ENCODE measurements at regions not wholly inside any gene's neighbourhood (a gene's known extent, or its start where the extent isn't known, plus 50 kb on each side); places are given as distances from the start of the nearest gene placed in this dataset.
"Not testable (repeated sequence)": the region's sequence is repeated elsewhere in the genome, so short reads cannot be mapped to it uniquely, and the experiment has no call there.

DNA sequence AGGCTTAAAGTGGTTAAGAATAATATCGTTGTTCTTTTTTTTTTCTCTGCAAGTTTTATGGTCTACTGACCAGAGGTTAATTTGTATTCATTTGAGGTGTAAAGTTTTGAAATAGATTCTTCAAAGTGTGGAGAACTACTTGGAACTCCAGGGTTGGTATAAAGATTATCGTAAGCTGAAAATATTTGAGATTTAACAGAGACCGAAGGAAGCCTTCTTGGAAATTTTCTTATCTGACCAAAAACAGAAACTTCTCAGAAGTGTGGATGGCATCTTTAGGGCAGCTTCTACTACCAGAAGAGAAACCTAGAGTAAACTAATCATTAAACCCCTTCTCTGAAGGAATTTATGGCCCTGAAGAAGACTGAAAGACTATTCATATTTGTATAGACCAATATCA is 206.8 kb upstream of the MON1B start:
- DNase-seq (ENCODE audit: low spot score) = no peak

DNA sequence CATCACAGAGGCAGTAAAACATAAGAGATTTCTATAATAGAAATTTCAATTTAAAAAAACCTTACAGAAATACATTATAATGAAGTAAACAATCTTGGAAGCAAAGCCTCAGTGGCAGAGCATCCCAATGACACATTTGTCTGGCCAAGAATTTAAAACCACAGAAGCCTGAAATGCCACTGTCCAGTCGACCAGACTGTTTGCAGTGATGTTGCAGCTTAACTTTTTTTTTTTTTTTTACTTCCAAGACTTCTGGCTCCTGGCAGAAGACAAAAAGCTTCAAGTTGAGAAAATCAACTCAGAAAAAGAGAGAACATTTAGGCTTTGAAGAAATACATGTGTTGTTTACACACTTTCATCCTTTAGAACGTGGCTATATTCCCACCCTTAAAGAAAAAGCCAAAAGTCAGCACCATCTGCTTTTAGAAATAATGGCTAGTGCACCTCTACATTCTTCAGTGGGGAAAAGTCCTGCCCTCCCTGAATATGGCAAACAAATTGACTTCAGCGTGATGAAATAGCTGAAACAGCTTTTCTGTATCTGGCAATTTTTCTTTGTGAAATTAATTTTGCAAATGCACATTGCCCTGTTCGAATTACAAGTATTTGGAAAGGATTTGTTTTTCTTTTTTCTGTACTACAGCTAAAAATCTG is 205.5 kb upstream of the MON1B start:
- DNase-seq (ENCODE audit: low spot score) = no peak

DNA sequence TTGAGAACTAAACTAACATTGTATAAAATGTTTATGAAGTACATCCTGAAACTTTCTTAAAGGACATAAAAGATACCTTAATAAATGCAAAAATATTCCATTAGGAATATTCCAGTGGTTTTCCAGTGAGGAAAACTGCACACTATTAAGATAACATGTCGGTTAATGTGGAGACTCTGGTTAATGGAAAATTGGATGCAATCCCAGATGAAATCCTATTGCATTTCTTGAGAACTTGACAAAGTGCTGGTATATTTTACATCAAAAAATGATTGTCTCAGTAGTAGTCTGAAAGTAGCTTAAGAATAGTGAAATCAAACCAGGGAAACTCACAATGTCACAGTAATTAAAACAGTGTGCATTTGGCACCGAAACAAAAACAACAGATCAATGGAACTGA is 202.5 kb upstream of the MON1B start:
- DNase-seq (ENCODE audit: low spot score) = no peak

GRCh38 chr16:77002644-77003043 is 188.3 kb upstream of the MON1B start:
- no peak for DNase-seq (ENCODE audit: low spot score)

DNA sequence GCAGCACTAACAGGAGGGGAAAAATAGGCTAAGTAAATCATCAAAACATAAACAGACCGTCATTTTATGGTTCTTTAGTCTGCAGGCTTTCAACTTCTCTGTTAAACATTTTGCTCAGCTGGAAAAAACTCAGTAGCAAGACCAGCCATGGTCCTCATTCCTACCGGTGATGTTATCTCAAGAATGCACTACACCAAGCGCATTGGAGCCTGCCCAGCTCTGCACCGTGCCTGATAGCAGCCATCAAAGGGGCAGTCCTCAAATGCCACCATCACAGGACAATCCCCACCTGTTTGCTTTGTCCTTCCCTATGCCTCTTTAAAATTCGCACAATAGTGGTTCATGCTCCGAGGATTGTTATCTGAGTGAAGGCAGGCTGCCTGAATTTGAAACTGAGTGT is 181.5 kb upstream of the MON1B start:
- no peak for DNase-seq (ENCODE audit: low spot score)

GRCh38 chr16:77014441-77014840 is 176.5 kb upstream of the MON1B start:
- no peak for DNase-seq (ENCODE audit: low spot score)

- DNase-seq (ENCODE audit: low spot score) = no peak
These were observed 160.4 kb upstream of the MON1B start for GRCh38 chr16:77030600-77030999.

DNA sequence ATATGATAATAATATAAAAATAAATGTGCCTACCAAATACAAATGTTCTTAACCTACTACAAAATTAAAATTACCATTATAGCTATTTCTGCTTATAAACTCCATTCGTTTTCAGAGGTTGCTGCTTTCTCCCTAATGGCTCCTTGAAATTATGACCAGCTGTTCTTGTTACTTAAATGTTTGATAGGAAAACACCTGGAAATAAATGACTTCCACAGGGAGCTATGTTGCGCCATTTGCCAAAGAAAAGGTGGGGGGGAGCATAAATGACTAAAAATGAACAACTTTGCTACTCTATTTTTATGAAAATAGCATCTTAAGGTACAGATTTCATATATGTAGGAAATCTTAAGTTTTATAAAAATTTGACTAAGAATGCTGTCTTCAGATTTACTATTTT is 157.5 kb upstream of the MON1B start:
- DNase-seq (ENCODE audit: low spot score) = no peak

DNA sequence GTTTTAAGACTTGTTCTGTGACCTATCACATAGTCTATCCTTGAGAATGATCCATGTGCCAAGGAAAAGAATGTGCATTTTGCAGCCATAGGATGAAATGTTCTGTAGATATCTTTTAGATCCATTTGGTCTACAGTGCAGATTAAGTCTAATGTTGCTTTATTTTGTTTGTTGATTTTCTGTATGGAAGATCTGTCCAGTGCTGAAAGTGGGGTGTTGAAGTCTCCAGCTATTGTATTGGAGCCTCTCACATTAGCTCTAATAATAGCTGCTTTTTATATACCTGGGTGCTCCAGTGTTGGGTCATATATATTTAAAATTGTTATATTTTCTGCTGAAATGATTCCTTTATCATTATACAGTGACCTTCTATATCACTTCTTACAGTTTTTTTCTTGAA is 155.6 kb upstream of the MON1B start:
- no peak for DNase-seq (ENCODE audit: low spot score)

GRCh38 chr16:77037696-77038347 is 153.2 kb upstream of the MON1B start:
- DNase-seq (ENCODE audit: low spot score) = no peak

- DNase-seq (ENCODE audit: low spot score) = no peak
These were observed 149.5 kb upstream of the MON1B start for GRCh38 chr16:77041468-77041867.

DNA sequence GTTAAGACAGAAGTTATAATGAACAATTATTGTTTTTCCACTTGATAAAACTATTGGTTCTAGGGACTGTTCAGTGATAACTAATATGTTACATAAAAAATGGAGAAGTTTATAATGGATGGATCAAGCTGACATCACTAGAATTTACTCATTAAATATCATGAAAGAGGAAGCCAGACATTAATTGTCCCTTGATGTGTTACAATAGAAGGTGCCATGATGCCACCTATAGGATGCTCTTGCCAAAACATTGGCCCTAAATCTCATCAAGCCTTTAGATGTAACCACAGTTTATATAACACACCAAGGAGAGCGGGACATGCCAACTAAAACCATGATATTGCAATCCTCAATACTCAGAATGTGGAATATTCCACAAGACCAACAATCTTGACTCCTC is 147.9 kb upstream of the MON1B start:
- peak; percentile 20 for DNase-seq (ENCODE audit: low spot score)

DNA sequence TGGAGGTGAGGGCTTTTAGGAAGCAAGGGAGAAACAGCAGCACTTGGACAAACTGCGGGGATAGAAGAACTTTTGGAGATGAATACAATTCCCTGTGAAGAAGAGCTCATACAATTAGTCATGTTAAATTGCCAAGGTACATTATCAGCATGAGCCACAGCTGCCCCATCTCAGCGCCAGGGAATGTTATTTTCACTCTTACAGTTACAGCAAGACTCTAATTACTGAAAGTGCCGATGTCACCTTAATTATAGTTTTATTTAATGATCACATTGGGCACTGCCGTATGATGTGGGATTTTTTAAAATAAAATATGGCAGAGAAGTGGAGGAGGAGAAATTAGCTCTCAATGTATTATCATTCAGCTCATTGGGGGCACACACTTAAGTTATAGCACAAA is 144.8 kb upstream of the MON1B start:
- no peak for DNase-seq (ENCODE audit: low spot score)

DNA sequence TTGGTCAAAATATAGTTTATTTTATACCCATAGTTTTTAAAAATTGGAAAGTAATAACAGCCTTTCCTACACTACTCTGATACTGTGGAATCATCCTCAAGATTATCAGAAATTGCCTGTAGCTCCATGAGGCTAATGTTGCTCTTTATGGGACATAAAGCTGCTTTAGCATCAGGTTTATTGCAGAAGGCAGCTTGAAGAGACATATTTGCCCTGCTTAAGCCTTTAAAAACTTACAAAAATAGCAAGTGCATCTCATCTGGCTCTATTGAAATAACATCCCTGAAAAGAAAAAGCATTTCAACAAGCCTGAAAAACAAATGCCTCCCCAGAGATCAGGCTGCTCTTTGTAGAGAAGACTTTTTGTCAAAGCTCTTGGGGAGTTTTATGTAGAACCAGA is 142.9 kb upstream of the MON1B start:
- DNase-seq (ENCODE audit: low spot score) = no peak

DNA sequence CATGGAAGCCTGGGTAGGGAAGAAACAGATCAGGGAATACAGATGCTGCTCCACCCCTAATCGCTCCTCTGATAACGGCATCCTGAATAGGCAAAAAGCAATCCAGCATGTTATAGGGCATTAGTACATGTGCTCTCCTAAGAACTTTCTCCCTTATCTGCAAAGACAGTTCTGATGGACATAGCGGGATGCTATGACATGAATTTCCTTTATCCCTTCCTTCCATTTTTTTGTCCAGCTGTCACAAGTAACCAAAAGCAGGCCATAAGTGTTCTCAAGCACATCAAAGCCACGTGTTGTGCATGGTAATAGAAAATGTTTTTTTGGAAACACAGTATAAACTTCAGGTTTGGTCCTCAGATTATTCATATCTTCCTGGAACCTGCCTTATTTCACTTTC is 141.4 kb upstream of the MON1B start:
- DNase-seq (ENCODE audit: low spot score) = no peak

GRCh38 chr16:77056597-77056996 is 134.4 kb upstream of the MON1B start:
- not testable (repeated sequence) for DNase-seq (ENCODE audit: low spot score)

DNA sequence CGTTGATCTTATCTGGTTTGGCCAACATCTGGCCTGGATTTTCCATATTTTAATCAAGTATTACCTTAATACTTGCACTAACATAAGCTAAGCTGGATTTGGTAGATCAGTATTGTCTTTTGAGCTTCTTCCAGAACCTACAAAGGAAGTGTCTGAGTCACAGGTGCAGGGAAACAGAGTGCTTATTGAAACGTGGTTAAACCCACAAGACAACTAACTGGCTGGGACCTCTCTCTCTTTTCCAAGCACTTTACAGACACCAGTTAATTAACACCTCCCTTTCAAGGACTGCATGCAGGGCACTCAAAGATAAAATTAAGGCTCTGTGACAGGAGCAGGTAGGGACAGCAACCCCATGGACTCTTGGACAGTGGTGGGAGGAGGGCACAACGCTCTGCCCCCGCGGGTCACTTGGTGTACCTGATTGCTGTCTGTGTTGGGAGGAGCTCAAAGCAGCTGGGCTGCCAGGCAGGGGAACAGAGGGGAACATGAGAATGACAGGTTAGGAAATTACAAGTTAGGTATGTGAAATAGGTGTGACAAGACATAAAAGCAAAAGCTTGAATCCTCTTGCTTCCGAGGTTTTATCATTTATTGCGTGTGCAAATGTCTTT is 133.7 kb upstream of the MON1B start:
- DNase-seq (ENCODE audit: low spot score) = no peak

DNA sequence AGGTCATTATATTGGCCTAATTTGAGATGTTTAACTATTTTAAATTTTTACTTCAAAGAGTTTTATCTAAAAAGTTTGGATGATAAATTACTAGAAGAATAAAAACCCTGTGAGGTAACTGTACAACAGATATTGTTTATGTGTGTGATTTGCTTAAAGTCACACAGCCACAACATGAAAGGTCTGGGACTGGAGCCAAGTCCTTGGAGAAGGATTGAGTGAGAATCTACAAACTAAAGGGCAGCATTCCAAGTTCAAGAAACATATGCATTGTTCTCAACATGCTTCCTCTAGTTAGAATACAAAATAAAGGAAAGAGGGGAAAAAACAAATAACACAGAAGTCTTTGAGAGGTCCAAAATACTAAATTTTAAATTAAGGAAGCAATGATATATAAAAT is 131.5 kb upstream of the MON1B start:
- DNase-seq (ENCODE audit: low spot score) = no peak

- no peak for DNase-seq (ENCODE audit: low spot score)
These were observed 130.4 kb upstream of the MON1B start for GRCh38 chr16:77060614-77061013.

DNA sequence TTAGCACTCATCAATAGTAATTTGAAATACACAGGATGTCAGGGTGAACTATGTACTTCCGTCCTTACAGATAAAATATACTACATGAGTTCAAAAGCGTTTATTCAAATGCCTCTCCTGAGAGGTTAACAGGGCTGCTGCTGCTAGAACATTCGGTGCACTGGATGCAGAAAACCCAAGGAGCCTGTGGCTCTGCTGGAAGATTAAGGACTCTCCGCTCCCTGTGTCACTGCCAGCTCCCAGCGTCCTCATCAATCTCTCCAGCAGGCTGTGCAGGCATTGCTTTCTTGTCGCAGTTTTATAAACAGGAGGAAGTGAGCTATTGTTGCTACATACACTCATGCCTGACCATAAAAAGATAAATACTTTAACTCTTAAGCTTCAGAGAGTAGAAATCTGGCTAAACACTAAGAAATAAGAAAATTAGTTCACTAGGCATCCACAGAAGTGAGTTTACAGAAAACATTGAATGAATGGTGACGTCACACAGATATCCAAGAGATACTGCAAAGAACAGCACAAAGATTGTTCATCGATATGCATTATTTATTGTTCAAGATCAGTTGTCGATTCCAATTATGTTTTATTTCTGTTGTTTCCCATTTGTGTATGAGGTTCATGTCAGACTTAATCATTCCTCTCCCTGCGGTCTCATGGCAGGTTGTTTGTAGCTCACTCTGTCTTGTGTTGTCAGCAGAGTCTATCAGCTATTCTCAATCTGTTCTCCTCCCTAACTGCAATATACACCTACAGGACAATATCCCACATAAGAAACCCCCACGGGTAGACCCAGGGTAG is 127.9 kb upstream of the MON1B start:
- DNase-seq (ENCODE audit: low spot score) = no peak

DNA sequence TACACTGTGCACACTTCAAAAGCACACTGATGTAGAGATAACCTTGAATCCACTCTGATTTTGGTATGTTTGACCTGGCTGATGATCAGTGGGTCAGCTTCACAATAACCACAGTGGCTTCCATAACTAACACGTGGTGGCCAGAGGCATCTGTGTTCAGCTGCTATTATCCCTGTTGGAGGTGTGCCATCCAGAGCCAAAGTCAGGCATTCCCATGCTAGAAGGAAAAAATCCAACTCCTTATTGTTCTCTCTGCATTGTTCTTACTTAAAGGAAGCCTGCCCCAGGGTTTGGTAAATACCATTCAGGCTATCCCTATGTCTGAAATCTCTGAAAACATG is 127.3 kb upstream of the MON1B start:
- DNase-seq (ENCODE audit: low spot score) = no peak

GRCh38 chr16:77064037-77064436 is 127.0 kb upstream of the MON1B start:
- DNase-seq (ENCODE audit: low spot score) = no peak

DNA sequence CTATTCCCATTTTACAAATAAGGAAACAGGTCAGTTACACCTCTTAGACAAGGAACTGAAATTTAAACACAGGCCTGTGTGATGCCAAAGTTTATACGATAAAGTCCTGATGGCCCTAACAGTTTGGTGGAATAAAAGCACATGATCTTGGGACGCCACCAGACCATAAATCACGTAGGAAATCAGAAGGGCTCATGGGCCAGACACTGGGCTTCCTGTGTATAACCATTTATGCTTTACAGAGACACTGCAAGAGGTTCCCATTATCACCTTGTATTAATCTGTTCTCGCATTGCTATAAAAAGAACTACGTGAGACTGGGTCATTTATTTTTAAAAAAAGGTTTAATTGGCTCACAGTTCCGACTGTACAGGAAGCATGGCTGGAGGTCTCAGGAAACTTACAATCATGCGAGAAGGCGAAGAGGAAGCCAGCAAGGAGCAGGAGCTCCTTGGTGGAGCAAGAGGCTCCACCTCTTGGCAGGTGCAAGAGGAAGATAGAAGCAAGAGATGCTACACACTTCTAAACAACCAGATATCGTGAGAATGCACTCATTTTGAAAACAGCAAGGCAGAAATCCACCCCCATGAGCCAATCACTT is 124.0 kb upstream of the MON1B start:
- no peak for DNase-seq (ENCODE audit: low spot score)

Data from HuH-7 (cell line).